ENCODE measurements at regions not wholly inside any gene's neighbourhood (a gene's known extent, or its start where the extent isn't known, plus 50 kb on each side); places are given as distances from the start of the nearest gene placed in this dataset.

- Histone ChIP-seq H3K79me2 (ENCODE audit: control insufficient read depth, insufficient read depth, low read length) (no peaks in the 10 kb centered on the region), H3K4me3 (no peak overlapping the region), H4K20me1 (ENCODE audit: control insufficient read depth, insufficient read depth) (no peaks in the 10 kb centered on the region), H3K36me3 (ENCODE audit: control insufficient read depth in 2 of 2, insufficient read depth in 2 of 2, low read length in 1 of 2) (no peaks in the 10 kb centered on the region), H3K9me3 (replicated peaks; ENCODE audit: control insufficient read depth, insufficient read depth, low read length) (no peaks in the 10 kb centered on the region), H3K4me1 (ENCODE audit: control insufficient read depth, insufficient read depth, low read length) (no peaks in the 10 kb centered on the region), H2AFZ (ENCODE audit: control insufficient read depth, low read depth, low read length) (no peak overlapping the region), H3K27me3 (replicated peaks in 1 of 2; ENCODE audit: control insufficient read depth in 2 of 2, insufficient read depth in 2 of 2, low read length in 1 of 2) (no peaks in the 10 kb centered on the region), H3K27ac (ENCODE audit: control insufficient read depth, insufficient read depth) (no peak overlapping the region), H3K9ac (ENCODE audit: control insufficient read depth, insufficient read depth, low read length) (no peak overlapping the region), H3K4me2 (ENCODE audit: control insufficient read depth, insufficient read depth) (no peak overlapping the region)
- no peak for TF ChIP-seq CREB1 (IDR thresholded peaks at IDR 0.05; ENCODE audit: low read depth)
- no peak for TF ChIP-seq PKNOX1 (IDR thresholded peaks at IDR 0.05)
- TF ChIP-seq ETV6 (conservative IDR thresholded peaks at IDR 0.05 in 1 of 2, IDR thresholded peaks at IDR 0.05 in 1 of 2; ENCODE audit: borderline replicate concordance in 1 of 2, low read depth in 1 of 2): no peak
- no peak for TF ChIP-seq STAT3 (IDR thresholded peaks at IDR 0.05; ENCODE audit: low read depth, low read length)
- no peak for TF ChIP-seq YY1 (IDR thresholded peaks at IDR 0.05; ENCODE audit: low read depth, low read length)
- no peak for TF ChIP-seq NRF1 (conservative IDR thresholded peaks at IDR 0.05; ENCODE audit: low read depth, low read length)
- no peak for TF ChIP-seq PRDM15 (CRISPR knock-in tag; IDR thresholded peaks at IDR 0.05)
- no peak for TF ChIP-seq MAX (IDR thresholded peaks at IDR 0.05; ENCODE audit: low read depth, low read length)
- TF ChIP-seq ZBED1 (IDR thresholded peaks at IDR 0.05; ENCODE audit: borderline replicate concordance): no peak
- no peak for TF ChIP-seq CREM (IDR thresholded peaks at IDR 0.05; ENCODE audit: low read depth)
- TF ChIP-seq RELB (IDR thresholded peaks at IDR 0.05; ENCODE audit: low read depth): no peak
- no peak for TF ChIP-seq ASH2L (IDR thresholded peaks at IDR 0.05; ENCODE audit: borderline replicate concordance, low read depth)
- in situ Hi-C loops (cut with MboI) (no loop called here), intact Hi-C loops (cut with micrococcal nuclease; ENCODE audit: unreplicated experiment) (no loop called here)
- RAD21 ChIA-PET (ENCODE audit: unreplicated experiment): no interaction called here
- 7% methylated on average over 1 of the region's 1 CpG for WGBS (ENCODE audit: insufficient coverage, insufficient replicate concordance, low lambda C conversion rate, missing lambda C conversion rate)
- SMC1A ChIA-PET (ENCODE audit: uncharacterized antibody, unreplicated experiment): no interaction called here
- no peak for FAIRE-seq
- CTCF ChIA-PET: no interaction called here
- no peak for DNase-seq (ENCODE audit: low read depth, low spot score)
- no peak for ATAC-seq
- POLR2A ChIA-PET: no interaction called here
- BruUV-seq (replicated peaks): no TSS peak
Measured at GRCh38 chr6:102229271-102229670, 835.8 kb downstream of the GRIK2 start.
